Glutamatergic neuron (in vitro differentiated cells): ENCODE measurements at regions not wholly inside any gene's neighbourhood (a gene's known extent, or its start where the extent isn't known, plus 50 kb on each side); places are given as distances from the start of the nearest gene placed in this dataset.
"Not testable (repeated sequence)": the region's sequence is repeated elsewhere in the genome, so short reads cannot be mapped to it uniquely, and the experiment has no call there.

ENCODE experiments used
- DNase-seq: peaks from one replicate; pipeline ENCODE4 v3.0.0; 2022
- H3K27ac Mint-ChIP-seq: one replicate; pipeline ENCODE4 v1.8.0; 2020; ENCODE audit warnings: mild to moderate bottlenecking, mixed read lengths, inconsistent platforms; ENCODE audit not compliant: unreplicated experiment
- H3K27me3 Mint-ChIP-seq: one replicate; pipeline ENCODE4 v1.8.0; 2020; ENCODE audit warnings: mild to moderate bottlenecking, moderate library complexity, mixed read lengths, inconsistent platforms; ENCODE audit not compliant: unreplicated experiment
- H3K36me3 Mint-ChIP-seq: one replicate; pipeline ENCODE4 v1.8.0; 2020; ENCODE audit warnings: mild to moderate bottlenecking, mixed read lengths, inconsistent platforms; ENCODE audit not compliant: unreplicated experiment
- H3K4me1 Mint-ChIP-seq: one replicate; pipeline ENCODE4 v1.8.0; 2020; ENCODE audit warnings: mild to moderate bottlenecking, low read depth, mixed read lengths, inconsistent platforms; ENCODE audit not compliant: unreplicated experiment
- H3K4me3 Mint-ChIP-seq: one replicate; pipeline ENCODE4 v1.8.0; 2020; ENCODE audit warnings: mild to moderate bottlenecking, mixed read lengths, inconsistent platforms; ENCODE audit not compliant: unreplicated experiment
- H3K9me3 Mint-ChIP-seq: one replicate; pipeline ENCODE4 v1.8.0; 2020; ENCODE audit warnings: mild to moderate bottlenecking, moderate library complexity, mixed read lengths, inconsistent platforms; ENCODE audit not compliant: unreplicated experiment
- CTCF ChIP-seq: fragments of 200-600 bp; sonication (generic); IDR thresholded peaks from one replicate; pipeline ENCODE4 v1.5.0; 2021; ENCODE audit not compliant: partially characterized antibody, unreplicated experiment

- peaks cover 2% of the 10 kb centered on the region for H3K9me3 Mint-ChIP-seq
- no peak for DNase-seq
- TF ChIP-seq CTCF = no peak
- peaks cover 4% of the 10 kb centered on the region for H3K27me3 Mint-ChIP-seq
- H3K27ac Mint-ChIP-seq = no peak overlapping the region
- H3K4me1 Mint-ChIP-seq = peaks cover 4% of the 10 kb centered on the region
- no peaks in the 10 kb centered on the region for H3K36me3 Mint-ChIP-seq
- H3K4me3 Mint-ChIP-seq = no peak overlapping the region
Measured at GRCh38 chr1:29592261-29592615, 355.9 kb downstream of the PTPRU start.

- peaks cover 3% of the 10 kb centered on the region for H3K9me3 Mint-ChIP-seq
- DNase-seq = no peak
- H3K4me3 Mint-ChIP-seq = no peak overlapping the region
- peaks cover 4% of the 10 kb centered on the region for H3K27me3 Mint-ChIP-seq
- H3K27ac Mint-ChIP-seq = no peak overlapping the region
- TF ChIP-seq CTCF = no peak
- H3K4me1 Mint-ChIP-seq = peaks cover 4% of the 10 kb centered on the region
- H3K36me3 Mint-ChIP-seq = no peaks in the 10 kb centered on the region
Measured at GRCh38 chr1:29591601-29592260, 355.4 kb downstream of the PTPRU start.

- H3K9me3 Mint-ChIP-seq = peaks cover 3% of the 10 kb centered on the region
- H3K27ac Mint-ChIP-seq = no peak overlapping the region
- H3K4me3 Mint-ChIP-seq = no peak overlapping the region
- H3K27me3 Mint-ChIP-seq = peaks cover 7% of the 10 kb centered on the region
- DNase-seq = no peak
- peaks cover 4% of the 10 kb centered on the region for H3K4me1 Mint-ChIP-seq
- TF ChIP-seq CTCF = no peak
- no peaks in the 10 kb centered on the region for H3K36me3 Mint-ChIP-seq
Measured at GRCh38 chr1:29590583-29591565, 354.6 kb downstream of the PTPRU start.

DNA sequence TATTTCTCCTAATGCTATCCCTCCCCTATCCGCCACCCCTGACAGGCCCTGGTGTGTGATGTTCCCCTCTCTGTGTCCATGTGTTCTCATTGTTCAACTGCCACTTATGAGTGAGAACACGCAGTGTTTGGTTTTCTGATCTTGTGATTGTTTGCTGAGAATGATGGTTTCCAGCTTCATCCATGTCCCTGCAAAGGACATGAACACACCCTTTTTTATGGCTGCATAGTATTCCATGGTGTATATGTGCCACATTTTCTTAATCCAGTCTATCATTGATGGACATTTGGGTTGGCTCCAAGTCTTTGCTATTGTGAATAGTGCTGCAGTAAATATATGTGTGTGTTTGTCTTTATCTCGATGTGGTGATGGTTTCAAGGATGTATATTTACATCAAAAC is 353.4 kb downstream of the PTPRU start:
- not testable (repeated sequence) for H3K4me3 Mint-ChIP-seq, H3K9me3 Mint-ChIP-seq, H3K4me1 Mint-ChIP-seq

GRCh38 chr1:29586991-29587745 is 350.8 kb downstream of the PTPRU start:
- DNase-seq = no peak
- Mint-ChIP-seq H3K9me3 (peaks cover 5% of the 10 kb centered on the region), H3K4me3 (no peak overlapping the region), H3K27me3 (peaks cover 10% of the 10 kb centered on the region), H3K4me1 (peaks cover under 1% of the 10 kb centered on the region), H3K36me3 (no peaks in the 10 kb centered on the region), H3K27ac (no peak overlapping the region)
- no peak for TF ChIP-seq CTCF

More for the DNA sequence above, 353.4 kb downstream of the PTPRU start:
- not testable (repeated sequence) for H3K27me3 Mint-ChIP-seq, DNase-seq, H3K27ac Mint-ChIP-seq, H3K36me3 Mint-ChIP-seq
